PC-3 (cell line): ENCODE measurements at regions not wholly inside any gene's neighbourhood (a gene's known extent, or its start where the extent isn't known, plus 50 kb on each side); places are given as distances from the start of the nearest gene placed in this dataset.

Experiments
- CTCF ChIP-seq: fragments of 300-600 bp; sonication (generic); conservative IDR thresholded peaks from 2 replicates; pipeline ENCODE4 v1.5.1; 2017; ENCODE audit warnings: antibody characterized with exemption, low read depth, mild to moderate bottlenecking, low read length
- EZH2 ChIP-seq: fragments of 300-600 bp; sonication (generic); IDR thresholded peaks from one replicate; pipeline ENCODE4 v1.6.1; 2017; ENCODE audit warnings: antibody characterized with exemption, mild to moderate bottlenecking, low read length; ENCODE audit not compliant: unreplicated experiment
- EZH2phosphoT487 ChIP-seq: fragments of 300-600 bp; sonication (generic); IDR thresholded peaks from 2 replicates; pipeline ENCODE4 v1.6.1; 2018; ENCODE audit warnings: mild to moderate bottlenecking, antibody characterized with exemption, low read length, borderline replicate concordance

- no peak for TF ChIP-seq CTCF
- no peak for TF ChIP-seq EZH2phosphoT487
- TF ChIP-seq EZH2, result no peak
Observed at GRCh38 chr7:52794621-52795020, 240.8 kb upstream of the POM121L12 start.
